ENCODE measurements at regions not wholly inside any gene's neighbourhood (a gene's known extent, or its start where the extent isn't known, plus 50 kb on each side); places are given as distances from the start of the nearest gene placed in this dataset.

DNA sequence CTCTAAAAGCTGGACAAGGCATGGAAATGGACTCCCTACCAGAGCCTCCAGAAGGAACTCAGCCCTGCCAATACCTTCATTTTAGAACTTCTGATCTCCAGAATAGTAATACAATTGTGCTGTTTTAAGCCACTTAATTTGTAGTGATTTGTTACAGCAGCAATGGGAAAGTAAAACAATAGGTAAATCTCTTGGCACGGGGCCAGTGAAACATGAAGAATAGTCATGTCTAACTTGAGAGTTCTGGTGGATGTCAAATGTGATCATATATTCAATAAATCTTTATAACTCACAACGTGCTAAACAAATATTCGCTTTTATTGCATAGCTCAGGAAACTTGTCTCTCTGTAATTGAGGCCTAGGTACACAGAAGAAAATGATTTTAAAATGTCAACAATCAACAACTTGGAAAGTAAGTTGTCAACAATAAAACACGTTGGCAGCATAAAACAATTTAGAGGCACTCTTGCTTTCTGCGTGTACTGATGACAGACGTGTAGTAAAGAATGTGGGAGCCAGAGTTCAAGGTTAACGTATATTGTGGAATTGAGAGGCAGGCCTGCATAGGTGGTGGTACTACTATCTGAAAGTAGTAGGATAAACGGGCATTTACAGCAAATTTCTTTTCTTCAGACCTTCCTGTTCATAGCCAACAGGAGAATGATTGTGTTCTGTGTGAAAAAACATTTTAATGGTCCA, 140.5 kb upstream of the OPRM1 start (continued):
- TF ChIP-seq CHD7 (IDR thresholded peaks at IDR 0.05; ENCODE audit: insufficient replicate concordance, low read length) (no peak), EZH2 (IDR thresholded peaks at IDR 0.05; ENCODE audit: low read depth, low read length, severe bottlenecking) (no peak), BACH1 (IDR thresholded peaks at IDR 0.05; ENCODE audit: low read length) (no peak)
